GM18498 (cell line): ENCODE measurements at regions not wholly inside any gene's neighbourhood (a gene's known extent, or its start where the extent isn't known, plus 50 kb on each side); places are given as distances from the start of the nearest gene placed in this dataset.

Experiments
- ATAC-seq: cut with Tn5 transposase; IDR thresholded peaks from one replicate; pipeline ENCODE4 v1.9.1; 2021; ENCODE audit warnings: mild to moderate bottlenecking, moderate library complexity; ENCODE audit not compliant: unreplicated experiment

DNA sequence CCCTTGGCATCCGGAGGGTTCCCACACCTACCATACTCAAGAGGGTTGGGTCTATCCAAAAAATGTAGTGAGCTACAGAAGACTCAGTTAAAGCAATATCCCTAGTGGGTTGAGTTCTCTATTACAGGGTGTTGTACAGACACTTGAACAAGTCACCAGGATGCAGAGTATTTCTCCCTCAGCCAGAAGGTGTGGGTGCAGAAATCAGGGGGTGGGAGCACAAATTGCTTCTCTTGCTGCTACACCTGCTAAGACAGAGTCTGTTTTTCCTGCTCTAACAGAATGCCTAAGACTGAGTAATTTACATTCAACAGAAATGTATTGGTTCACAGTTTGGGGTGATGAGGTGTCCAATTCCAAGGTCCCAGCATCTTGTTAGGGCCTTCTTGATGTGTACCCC lies 433.4 kb downstream of the TCERG1L start:
- no peak for ATAC-seq

DNA sequence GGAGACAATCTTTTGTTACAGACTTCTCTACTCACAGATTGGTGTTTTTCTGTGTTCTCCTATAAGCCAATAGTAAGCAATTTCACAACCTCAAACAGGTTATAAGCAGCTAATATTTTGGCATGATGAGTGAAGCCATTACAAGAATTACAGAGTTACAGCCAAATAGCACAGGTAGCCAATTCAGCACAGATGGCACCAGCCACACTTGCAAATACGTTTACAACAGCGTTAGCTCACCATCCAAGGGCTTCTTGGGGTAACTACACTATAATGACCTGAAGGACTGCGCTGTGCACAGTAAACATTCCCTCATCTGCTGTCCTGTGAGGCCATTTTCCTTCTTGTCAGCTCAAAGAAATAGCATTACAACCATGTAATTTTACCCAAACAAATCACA lies 428.6 kb downstream of the TCERG1L start:
- ATAC-seq = no peak

DNA sequence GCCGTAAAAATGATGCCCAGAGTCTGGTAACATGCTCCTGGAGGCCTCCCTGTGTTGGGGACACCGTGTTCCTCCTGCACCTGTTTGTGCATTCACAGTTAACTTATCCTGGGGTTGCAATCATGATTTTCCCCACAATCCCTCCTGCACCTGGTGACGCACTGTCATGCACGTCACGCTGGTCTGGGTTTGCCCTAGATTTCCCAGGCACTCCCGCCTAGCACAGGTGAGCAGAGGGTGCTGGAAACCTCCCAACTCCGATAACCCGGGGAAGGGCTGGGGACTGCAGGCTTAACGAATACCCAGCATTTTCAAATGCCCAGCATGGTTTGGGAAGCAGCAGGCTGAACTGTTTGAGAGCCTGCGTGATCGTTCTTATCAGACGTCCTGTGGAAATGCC lies 427.1 kb downstream of the TCERG1L start:
- ATAC-seq = no peak

DNA sequence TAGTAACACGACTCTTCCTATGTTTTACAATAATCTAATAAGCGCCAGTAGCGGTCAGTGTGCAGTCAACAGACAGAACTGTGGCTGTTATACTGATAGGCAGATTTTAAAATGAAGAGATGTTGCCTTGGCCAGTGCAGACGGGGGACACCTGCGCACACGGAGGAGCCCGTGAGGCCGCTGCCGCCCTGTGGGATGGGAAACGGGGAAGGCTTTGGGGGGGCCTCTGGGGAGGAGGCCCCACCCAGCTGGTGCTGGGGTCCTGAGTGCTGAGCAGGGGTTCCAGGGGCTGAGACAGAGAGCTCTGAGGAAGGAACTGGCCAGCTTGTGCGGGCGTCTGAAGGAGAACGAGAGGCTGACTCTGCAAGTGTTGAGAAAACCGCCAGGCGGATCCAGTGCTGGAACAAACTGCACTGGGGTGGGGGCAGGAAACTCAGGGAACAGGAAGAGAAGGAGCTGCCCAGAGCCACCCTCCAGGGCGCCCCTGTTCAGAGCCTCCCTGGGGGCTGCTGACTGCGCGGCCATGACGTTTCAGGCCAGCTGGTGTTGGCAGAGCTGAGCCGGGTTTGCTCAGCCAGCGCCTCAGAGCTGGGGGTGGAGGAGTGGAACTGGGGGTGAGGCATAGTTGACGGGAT lies 426.4 kb downstream of the TCERG1L start:
- no peak for ATAC-seq

DNA sequence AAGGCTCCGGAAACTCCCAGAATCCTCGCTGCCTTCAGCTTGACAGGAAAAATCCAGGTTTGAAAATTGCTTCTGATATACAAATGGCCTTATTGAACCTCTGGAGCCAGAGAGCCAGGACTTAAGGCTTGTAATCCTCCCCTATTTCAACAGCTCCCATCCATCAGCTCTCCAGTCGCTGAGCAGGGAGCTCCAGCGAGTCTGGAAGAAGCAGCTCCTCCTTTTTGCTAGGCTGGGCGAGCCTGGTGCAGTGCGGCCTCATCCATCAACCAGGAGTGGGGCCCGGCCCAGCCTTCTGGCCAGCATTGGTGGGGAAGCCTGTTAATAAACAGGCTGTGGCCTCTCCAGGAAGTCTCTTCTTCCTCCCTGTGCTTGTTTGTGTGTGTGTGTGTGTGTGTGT lies 424.4 kb downstream of the TCERG1L start:
- ATAC-seq = no peak

DNA sequence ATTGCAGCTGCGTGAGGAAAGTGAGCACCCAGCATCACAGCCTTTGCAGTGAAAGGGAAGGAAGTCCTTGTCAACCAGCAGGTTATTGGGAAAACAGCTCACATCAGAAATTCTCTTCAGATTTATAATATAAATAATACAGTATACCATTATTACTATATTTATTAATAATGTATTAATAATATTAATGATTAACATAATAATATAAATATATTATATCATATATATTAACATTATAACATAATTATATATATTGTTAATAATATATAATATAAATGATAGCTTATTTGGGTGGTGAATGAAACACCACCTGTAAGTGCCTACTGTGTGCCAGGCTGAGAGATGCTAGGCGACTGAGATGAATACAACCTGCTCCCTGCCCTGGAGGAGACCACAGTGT lies 423.0 kb downstream of the TCERG1L start:
- no peak for ATAC-seq

DNA sequence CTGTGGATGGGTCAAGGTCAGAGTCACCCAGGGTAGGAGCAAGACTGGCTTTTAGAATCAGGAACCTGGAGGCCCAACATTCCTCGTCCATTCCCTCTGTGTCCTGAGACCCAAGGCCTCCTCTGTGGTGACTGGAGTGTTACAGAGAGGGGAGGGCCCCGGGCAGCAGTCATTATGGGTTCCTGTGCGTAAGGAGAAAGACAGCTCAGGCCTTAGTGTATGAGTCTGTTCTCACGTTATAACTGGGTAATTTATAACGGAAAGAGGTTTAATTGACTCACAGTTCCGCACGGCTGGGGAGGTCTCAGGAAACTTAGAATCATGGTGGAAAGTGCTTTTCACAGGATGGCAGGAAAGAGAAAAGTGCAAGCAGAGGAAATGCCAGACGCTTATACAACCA lies 422.3 kb downstream of the TCERG1L start:
- ATAC-seq = no peak

DNA sequence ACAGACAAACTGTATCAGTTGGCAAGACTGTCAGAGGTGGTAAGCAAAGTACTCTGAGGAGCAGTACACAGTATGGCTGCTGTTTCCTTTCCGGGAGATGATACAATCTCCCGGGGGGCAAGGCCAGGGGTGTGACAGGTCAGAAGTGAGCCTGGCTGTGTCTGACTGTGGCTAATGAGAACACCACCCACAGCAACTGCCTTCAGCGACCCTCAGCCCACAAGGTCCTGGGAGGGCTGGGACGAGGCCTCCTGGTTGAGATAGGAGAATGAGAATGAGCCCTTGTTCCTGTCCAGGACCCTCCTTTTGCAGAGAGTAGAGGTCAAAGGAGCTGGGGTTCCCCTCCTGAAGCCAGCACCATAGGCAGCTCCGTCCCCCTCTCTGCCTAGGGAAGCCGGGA lies 421.7 kb downstream of the TCERG1L start:
- ATAC-seq = no peak

DNA sequence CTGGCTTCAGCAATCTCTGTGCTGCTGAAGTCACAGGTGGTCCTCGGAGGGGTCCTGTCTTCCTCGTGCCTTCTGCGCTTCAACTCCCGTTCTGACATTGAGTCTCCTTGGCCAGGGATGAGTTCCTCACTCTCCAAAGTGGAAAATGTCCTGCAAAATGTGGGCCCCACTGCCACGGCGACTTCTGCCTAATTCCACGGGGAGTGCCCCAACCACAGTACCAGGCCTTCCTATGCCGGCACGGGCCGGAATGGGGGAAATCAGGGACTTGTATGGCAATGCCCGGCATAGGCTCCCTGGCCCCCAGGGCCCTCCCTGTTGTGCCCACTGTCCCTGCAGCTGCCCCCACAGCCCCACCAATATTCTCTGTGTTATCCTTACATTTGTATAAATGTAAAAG lies 420.5 kb downstream of the TCERG1L start:
- ATAC-seq = no peak

DNA sequence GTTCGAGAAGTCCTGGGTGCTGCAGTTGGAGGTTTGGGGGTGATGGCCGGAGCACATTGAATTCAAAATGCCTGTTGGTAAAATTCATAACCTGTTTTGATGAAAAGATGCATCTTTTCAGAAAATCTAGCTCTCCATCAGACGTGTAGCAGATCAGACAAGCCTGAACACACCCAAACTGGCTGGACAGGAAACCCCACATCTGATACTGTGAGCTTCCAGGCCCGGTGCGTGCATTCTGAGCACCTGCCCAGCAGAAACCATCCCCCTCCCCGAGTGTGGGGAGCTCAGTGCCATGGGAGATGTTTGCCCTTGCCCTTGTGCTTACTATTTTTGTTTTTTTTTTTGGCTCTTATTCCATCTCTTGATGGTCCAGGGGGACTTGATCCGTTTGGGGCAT lies 417.1 kb downstream of the TCERG1L start:
- no peak for ATAC-seq

DNA sequence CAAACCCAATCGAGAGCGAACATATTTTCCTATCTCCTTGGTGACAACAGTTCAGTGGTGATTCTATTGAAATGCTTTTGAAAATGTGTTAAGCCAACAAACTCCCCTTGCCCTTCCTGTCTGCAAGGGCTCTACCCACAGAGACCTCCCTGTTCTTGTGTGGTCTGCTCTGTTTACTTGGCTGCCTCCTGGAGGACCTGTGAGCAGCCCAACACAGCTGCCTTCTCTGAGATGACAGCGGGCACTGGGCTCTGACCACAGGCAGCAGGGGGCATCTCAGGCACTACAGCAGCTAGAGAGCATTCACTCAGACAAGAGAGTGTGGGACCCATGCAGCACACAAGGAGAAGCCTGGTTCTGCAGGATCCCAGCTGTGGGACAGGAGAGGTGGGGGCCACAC lies 416.4 kb downstream of the TCERG1L start:
- ATAC-seq = no peak

DNA sequence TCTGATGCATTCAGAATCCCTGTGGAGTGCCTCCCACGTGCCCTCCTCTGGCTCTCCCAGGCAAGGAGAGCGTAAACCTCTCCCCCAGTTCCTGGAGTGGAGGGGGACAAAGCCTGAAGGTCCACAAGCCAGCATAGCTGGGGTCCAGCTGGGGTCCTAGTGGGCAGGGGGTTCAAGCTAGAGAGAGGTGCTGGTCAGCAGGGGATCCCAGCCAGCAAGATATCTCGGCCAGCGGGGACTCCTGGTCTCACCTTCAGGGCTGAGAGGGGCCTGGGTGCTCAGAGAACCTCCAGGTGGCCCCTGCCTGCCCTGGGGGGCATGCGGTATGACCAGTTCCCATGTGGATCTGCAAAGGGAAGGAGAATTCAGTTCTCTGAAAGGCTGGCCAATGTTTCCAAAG lies 413.7 kb downstream of the TCERG1L start:
- no peak for ATAC-seq

DNA sequence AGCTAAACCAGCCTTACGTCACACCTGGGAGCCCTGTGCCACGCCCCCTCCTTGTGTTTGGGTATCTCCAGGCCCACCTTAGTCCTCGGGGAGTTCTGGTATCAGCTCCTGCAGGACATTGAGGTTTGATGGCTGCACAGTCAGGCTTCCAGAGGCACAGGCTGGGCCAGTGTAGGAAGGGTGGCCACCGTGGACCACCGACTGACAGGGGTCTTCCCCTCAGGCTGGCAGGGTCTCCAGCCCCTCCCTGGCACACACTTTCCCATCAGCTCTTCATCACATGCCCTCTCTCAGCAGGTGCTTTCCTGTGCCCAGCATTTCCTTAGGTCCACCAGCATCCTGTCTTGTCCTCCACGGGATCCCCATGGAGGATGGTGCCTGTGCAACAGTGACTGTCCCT lies 413.1 kb downstream of the TCERG1L start:
- no peak for ATAC-seq

DNA sequence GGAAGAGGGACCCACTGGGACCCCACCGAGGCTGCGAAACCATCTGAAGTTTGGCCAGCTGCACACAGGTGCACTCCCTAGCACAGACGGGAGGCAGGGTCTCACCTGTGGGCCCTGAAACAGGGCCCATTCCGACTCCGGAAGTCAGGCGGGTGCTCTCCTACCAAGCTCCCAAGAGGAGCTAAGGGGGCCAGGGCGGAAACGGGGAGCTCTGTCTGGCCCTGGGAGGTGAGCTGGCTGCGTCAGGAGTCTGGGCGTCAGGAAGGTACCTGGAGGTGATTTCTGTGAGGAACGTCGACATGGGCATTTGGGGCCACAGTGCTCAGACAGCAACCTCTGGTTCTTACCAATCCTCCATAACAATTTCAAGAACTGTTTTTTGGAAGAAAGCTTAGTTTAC lies 411.7 kb downstream of the TCERG1L start:
- no peak for ATAC-seq

DNA sequence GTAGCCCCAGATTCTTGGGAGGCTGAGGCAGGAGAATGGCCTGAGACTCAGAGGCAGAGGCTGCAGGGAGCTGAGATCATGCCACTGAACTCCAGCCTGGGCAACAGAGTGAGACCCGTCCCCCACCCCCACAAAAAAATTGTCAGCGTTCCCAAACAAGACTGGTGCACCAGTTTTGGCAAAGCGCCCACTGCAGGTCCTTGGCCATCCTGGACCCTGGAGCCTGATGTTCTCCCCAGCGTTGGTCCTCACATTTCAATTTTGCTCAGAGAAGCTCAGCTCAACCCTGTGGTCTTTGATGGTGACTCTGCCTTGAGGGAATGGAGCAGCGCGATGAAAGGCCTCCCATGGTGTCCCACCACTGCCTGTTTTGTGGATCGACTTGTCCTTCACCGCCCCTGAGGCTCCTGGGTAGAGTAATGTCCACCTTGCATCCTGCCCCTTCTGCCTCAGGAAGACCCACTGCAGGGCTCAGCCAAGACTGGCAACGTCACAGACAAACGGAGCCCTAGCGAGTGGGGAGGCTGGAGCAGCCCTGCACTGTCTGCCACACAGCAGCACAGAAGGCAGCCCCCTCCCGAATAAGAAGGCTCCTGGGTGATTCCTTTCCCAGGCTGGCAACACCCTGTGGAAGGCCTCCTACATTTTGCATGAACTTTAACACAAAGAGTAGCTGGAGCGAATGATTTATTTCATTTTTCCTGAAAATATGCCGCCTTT lies 410.9 kb downstream of the TCERG1L start:
- no peak for ATAC-seq

DNA sequence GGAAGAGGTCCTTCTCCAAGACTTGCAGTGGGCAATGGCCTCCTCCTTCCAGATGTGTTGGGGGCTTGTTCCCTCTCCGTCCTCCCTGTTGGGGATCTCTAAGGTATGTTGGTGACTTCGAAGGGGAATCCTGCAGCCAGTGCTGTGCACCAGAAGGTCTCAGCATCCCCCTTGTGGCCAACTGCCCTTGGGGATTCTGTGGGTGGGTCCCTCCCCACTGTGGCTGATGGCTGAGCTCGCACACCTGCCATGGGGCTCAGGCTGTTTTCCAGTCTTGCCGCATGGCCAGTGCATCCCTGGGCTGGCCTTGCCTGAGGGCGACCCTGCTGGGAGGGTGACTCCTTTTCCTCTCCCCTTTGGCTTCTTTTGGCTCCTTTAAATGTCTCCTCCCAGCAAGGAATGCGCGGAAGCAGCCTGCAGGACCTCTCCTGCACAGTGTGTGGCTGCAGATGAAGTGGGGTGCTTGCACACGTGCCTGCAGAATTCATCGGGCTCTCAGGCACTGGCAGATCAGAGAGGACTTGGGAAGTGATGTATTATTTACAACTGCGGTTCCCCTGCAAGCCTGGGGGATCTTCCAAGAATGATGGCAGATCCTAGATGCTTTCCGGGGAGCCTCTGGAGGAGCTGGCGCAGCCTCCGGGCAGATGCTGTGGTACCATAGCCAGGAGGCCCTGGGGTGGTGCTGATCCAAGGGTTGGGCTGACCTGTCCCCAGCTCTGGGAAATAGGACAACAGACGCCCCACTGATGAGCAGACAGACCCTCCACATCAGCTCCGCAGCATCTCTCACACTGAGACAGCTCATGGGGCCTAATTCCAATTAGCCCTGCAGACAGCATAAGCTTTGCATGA lies 410.0 kb downstream of the TCERG1L start:
- ATAC-seq = no peak

DNA sequence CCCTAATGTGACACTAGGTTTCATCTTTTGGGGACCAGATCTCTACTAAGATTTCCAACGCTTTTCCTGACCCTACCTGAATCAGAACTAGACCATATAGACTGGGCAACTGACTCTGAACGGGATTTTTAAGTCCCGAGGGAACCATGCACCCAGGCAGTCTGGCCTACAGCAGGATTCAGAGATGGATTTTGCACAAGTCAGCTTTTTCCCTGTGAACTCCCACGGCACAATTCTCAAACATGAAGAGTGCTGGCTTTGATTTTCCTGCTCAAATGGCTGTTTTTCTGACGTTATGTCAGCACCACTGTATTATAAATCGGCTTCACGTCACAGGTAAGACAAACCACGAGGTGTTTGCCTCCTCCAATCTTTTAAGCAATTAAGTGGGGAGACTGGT lies 409.1 kb downstream of the TCERG1L start:
- ATAC-seq = no peak

DNA sequence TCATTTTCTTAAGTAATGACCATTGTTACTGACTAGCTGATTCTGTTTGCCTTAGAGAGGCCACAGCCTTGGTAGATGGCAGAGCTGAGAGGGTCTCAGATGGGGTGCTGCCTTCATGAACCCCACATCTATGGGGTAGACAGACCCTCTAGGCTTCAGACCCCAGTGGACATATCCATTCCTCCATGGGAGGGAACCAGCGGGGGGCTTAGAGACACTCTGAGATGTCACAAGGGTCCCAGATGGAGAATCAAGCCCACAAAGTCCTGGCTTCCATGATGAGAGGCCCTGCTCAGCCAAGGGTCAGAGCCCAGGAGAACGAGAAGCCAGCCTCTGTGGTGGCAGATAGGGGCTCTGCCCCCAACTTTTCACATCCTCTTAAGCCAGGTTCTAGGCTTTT lies 408.6 kb downstream of the TCERG1L start:
- no peak for ATAC-seq

DNA sequence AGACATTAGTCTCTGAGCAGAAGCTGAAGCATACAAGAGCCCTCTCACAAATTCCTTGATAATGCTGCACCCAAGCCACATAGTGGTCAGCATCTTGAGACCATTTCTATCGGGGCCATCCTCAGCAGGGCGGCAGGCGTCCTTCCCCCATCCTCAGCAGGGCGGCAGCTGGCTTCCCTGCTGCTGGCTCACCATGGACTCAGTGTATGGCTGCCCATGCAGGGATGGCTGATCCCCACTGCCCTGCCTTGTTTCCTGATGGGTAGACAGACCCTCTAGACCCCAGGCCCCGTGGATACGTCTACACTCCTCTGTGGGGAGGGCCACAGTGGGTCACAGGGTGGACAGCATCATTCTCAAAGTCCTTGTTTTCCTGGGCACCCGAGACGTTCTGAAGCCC lies 406.8 kb downstream of the TCERG1L start:
- no peak for ATAC-seq

DNA sequence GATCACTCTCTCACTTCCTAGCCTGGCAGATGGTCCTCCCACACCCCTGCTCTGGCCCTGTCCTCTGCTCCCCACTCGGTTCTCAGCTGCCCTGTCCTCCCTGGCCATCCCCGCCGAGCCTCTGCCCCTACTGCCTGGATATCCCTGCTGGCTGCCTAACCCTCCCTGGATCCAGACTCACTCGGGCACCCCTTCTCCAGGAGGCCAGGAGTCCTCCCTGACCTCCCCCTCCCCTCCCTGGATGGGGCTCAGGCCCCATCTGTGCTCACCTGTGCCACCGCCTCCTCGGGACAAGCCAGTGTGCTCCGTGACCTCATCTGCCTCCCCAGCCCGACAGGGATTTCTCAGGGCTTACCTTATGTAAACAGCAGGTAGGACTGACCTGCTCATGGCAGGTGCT lies 406.1 kb downstream of the TCERG1L start:
- no peak for ATAC-seq

DNA sequence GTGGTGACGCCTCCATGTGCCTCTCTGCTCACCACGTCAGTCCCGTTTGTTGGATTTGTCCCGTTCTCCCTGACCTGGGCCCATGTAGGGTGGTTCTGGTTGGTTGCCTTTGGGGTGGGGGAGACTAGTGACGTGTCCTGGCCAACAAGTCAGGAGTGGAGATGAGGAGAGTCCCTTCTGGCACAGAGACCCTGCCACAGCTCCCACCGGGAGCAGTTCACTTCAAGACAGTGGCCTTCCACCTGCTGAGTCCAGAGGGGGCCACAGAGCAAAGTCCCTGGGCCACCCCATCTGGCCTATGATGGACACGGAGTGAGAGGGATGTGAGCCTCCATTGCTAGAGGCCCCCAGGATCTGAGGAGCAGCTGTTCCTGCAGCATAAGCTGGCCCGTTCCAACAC lies 405.6 kb downstream of the TCERG1L start:
- ATAC-seq = no peak

DNA sequence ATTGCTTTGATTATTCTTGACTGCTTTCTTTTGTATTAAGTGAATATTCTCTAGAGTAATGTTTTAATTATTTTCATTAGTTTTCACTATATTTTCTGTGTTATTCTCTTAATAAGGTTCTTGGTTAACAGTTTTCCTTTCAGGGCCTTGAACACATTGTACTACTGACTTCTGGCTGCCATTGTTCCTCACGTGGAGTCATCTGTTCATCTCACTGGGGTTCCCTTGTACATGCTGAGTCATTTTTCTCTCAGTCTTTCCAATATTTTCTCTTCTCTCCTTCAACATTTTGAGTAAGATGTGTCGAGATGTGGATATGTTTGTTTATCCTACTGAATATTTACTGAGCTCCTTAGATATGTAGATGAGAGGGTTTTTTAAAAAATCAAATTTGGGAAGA lies 400.7 kb downstream of the TCERG1L start:
- no peak for ATAC-seq
